Medulla oblongata (tissue), 1 donor: ENCODE measurements at regions not wholly inside any gene's neighbourhood (a gene's known extent, or its start where the extent isn't known, plus 50 kb on each side); places are given as distances from the start of the nearest gene placed in this dataset.
"Not testable (repeated sequence)": the region's sequence is repeated elsewhere in the genome, so short reads cannot be mapped to it uniquely, and the experiment has no call there.

Experiments
- DNase-seq: peaks from one replicate; pipeline ENCODE4 v3.0.0-alpha.2; 2015; ENCODE audit errors: extremely low spot score

GRCh38 chr20:39775110-39775509 lies 813.0 kb downstream of the DHX35 start:
- no peak for DNase-seq

GRCh38 chr20:39773380-39774000 lies 811.3 kb downstream of the DHX35 start:
- no peak for DNase-seq

- DNase-seq = no peak
Observed at GRCh38 chr20:39767352-39767751, 805.2 kb downstream of the DHX35 start.

- DNase-seq = no peak
Observed at GRCh38 chr20:39766333-39766732, 804.2 kb downstream of the DHX35 start.

- DNase-seq = no peak
Observed at GRCh38 chr20:39762716-39763115, 800.6 kb downstream of the DHX35 start.

- DNase-seq = peak; percentile 11
Observed at GRCh38 chr20:39758876-39759275, 796.7 kb downstream of the DHX35 start.

GRCh38 chr20:39756828-39757227 lies 794.7 kb downstream of the DHX35 start:
- DNase-seq = no peak

GRCh38 chr20:39756369-39756768 lies 794.2 kb downstream of the DHX35 start:
- no peak for DNase-seq

- no peak for DNase-seq
Observed at GRCh38 chr20:39752262-39752876, 790.2 kb downstream of the DHX35 start.

GRCh38 chr20:39751557-39752137 lies 789.5 kb downstream of the DHX35 start:
- no peak for DNase-seq

GRCh38 chr20:39745380-39745779 lies 783.2 kb downstream of the DHX35 start:
- DNase-seq = no peak

- no peak for DNase-seq
Observed at GRCh38 chr20:39738651-39739050, 776.5 kb downstream of the DHX35 start.

GRCh38 chr20:39736434-39737327 lies 774.5 kb downstream of the DHX35 start:
- no peak for DNase-seq

GRCh38 chr20:39725513-39725912 lies 763.4 kb downstream of the DHX35 start:
- DNase-seq = not testable (repeated sequence)

- DNase-seq = no peak
Observed at GRCh38 chr20:39719293-39719692, 757.1 kb downstream of the DHX35 start.

- no peak for DNase-seq
Observed at GRCh38 chr20:39717936-39718335, 755.8 kb downstream of the DHX35 start.

GRCh38 chr20:39716796-39717341 lies 754.7 kb downstream of the DHX35 start:
- DNase-seq = no peak

- no peak for DNase-seq
Observed at GRCh38 chr20:39713076-39713840, 751.1 kb downstream of the DHX35 start.

GRCh38 chr20:39706184-39706663 lies 744.1 kb downstream of the DHX35 start:
- no peak for DNase-seq

GRCh38 chr20:39705032-39705431 lies 742.9 kb downstream of the DHX35 start:
- no peak for DNase-seq

GRCh38 chr20:39703357-39703756 lies 741.2 kb downstream of the DHX35 start:
- DNase-seq = not testable (repeated sequence)
